Subcutaneous abdominal adipose tissue (tissue), 5 donors: ENCODE measurements at regions not wholly inside any gene's neighbourhood (a gene's known extent, or its start where the extent isn't known, plus 50 kb on each side); places are given as distances from the start of the nearest gene placed in this dataset.

Source experiments
- H3K27ac ChIP-seq: one replicate; pipeline ENCODE4 v1.7.0; 2013; ENCODE audit warnings: low read depth, mild to moderate bottlenecking, inconsistent platforms, low read length, moderate library complexity
- H3K27me3 ChIP-seq, 5 donors: one replicate each; pipeline ENCODE4 v1.7.0; 2013; ENCODE audit warnings: low read length in 5 of 5, inconsistent platforms in 1 of 5; ENCODE audit not compliant: control insufficient read depth in 5 of 5, insufficient read depth in 4 of 5
- H3K36me3 ChIP-seq, 5 donors: one replicate each; pipeline ENCODE4 v1.7.0; 2013; ENCODE audit warnings: low read length in 5 of 5; ENCODE audit not compliant: control insufficient read depth in 5 of 5, insufficient read depth in 5 of 5
- H3K4me1 ChIP-seq, 5 donors: one replicate each; pipeline ENCODE4 v1.7.0; 2013; ENCODE audit warnings: low read length in 5 of 5, mild to moderate bottlenecking in 3 of 5, moderate library complexity in 1 of 5; ENCODE audit not compliant: control insufficient read depth in 5 of 5, insufficient read depth in 5 of 5
- H3K4me3 ChIP-seq, 5 donors: one replicate each; pipeline ENCODE4 v1.7.0; 2013; ENCODE audit warnings: low read length in 5 of 5, low read depth in 1 of 5
- H3K9ac ChIP-seq, 5 donors: one replicate each; pipeline ENCODE4 v1.7.0; 2013; ENCODE audit warnings: low read length in 5 of 5, mild to moderate bottlenecking in 4 of 5, moderate library complexity in 3 of 5
- H3K9me3 ChIP-seq, 5 donors: one replicate each; pipeline ENCODE4 v1.7.0; 2013; ENCODE audit warnings: low read length in 5 of 5; ENCODE audit not compliant: control insufficient read depth in 5 of 5
- donor health status: healthy.
- donor health status: healthy.
- donor health status: healthy.
- donor health status: healthy.
- donor health status: healthy.

DNA sequence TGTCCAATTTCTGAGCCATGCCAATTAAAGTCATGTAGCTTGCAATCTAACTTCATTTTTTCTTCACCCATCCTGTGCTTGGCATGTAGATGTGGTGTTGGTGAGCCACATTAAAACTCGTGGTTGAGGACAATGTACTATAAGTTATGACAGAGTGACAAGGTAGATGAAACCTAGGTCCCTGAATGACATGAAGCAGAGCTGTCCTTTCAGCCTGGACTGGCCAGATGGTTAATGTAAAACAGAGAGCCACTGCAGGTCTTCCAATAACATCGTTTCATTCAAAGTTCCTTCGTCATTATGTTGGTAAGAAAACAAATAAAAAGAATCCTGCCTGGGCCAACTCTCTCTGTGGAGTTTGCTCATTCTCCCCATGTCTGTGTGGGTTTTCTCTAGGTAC, 856.5 kb upstream of the SEMA6A start:
- no peaks in the 10 kb centered on the region for H3K9me3 ChIP-seq
- no peak overlapping the region for H3K27ac ChIP-seq
- no peak overlapping the region for H3K4me3 ChIP-seq
- H3K4me1 ChIP-seq: no peaks in the 10 kb centered on the region
- no peaks in the 10 kb centered on the region for H3K27me3 ChIP-seq
- H3K9ac ChIP-seq: no peak overlapping the region
- H3K36me3 ChIP-seq: no peaks in the 10 kb centered on the region

DNA sequence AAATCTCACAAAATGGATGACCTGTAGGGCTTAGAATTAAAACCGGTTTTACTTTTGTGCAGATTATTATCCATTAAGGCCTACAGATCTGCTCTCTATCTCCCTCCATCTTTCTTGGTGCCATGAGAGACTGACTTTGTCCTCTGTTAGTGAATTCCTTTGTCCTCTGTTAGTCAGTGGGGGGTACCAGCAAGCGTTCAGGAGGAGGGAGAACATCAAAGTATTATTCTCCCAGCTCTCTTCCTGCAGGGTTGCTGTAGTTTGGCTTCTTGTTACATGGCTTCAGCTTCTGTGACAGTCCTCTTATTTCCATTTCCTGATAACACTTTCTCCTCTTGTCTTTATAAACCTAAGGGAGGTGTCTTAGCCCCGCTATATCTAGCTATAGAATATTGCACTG, 850.5 kb upstream of the SEMA6A start:
- Histone ChIP-seq H3K4me3 (no peak overlapping the region), H3K36me3 (no peaks in the 10 kb centered on the region), H3K27ac (no peak overlapping the region), H3K9me3 (peaks cover 0 to 5% (median 2%) of the 10 kb centered on the region in 5 donors), H3K27me3 (no peaks in the 10 kb centered on the region), H3K9ac (no peak overlapping the region), H3K4me1 (no peaks in the 10 kb centered on the region)

DNA sequence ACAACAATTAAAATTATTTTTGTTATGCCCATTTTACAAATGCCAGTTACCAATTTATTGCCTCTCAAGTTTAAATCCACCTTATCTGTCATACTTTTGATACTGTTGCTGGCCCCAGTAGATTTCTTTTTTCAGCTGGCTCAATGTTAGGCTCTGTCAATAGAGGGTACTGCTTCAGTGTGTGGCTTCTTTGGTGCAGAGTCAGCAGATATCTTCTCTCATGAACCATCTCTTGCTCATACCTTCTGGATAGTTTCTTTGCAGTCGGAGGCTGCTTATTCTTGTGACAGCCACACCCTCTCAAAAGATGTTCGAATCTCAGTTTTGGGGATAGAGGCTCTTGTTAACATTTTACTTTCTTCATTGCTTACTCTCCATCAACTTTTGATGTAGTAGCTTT, 849.9 kb upstream of the SEMA6A start:
- Histone ChIP-seq H3K27me3 (no peaks in the 10 kb centered on the region), H3K9me3 (peaks cover 0 to 5% (median 2%) of the 10 kb centered on the region in 5 donors), H3K4me3 (no peak overlapping the region), H3K36me3 (no peaks in the 10 kb centered on the region), H3K27ac (no peak overlapping the region), H3K4me1 (no peaks in the 10 kb centered on the region), H3K9ac (no peak overlapping the region)

DNA sequence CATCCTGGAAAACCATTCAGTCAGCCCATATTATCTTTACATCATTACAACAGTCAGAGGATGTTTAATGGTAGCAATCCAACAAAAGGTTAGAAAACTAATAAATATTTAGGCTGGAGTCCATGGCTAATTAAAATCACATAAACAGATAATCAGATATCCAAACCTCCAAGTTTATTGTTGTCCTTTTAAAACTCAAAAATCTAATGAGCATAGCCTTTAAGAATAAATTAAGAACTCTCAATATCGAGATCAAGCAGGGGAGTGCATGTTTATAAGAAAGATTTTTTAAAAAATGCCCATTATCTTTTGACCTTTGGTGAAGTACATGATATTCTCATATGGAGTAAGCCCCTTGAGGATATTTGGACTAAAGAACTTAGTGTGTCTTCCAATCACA, 842.9 kb upstream of the SEMA6A start:
- Histone ChIP-seq H3K4me1 (peaks cover 0 to 3% (median 0%) of the 10 kb centered on the region in 5 donors), H3K9me3 (peaks cover 0 to 5% (median 2%) of the 10 kb centered on the region in 5 donors), H3K36me3 (no peaks in the 10 kb centered on the region), H3K27me3 (no peaks in the 10 kb centered on the region), H3K9ac (no peak overlapping the region), H3K27ac (no peak overlapping the region), H3K4me3 (no peak overlapping the region)

DNA sequence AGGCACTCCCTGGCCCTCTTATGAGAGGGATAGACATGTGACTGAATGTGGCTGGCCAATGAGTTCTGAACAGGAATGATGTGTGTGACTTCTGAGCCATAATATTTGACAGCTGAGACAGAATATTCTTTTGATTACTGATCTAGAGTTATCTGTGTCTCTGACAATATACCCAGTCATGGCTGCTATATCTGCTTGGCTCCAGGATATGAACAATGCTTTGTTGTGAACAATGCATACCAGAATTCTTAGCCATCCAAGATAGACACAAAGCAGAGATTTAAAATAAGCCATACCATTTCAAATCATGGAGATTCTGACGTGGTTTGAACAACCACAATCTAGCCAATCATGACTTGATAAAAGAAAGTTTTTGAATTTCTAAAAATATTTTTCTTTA, 840.3 kb upstream of the SEMA6A start:
- Histone ChIP-seq H3K4me3 (no peak overlapping the region), H3K4me1 (peaks cover 0 to 5% (median 0%) of the 10 kb centered on the region in 5 donors), H3K9ac (no peak overlapping the region), H3K9me3 (no peaks in the 10 kb centered on the region), H3K27me3 (no peaks in the 10 kb centered on the region), H3K36me3 (no peaks in the 10 kb centered on the region), H3K27ac (no peak overlapping the region)

DNA sequence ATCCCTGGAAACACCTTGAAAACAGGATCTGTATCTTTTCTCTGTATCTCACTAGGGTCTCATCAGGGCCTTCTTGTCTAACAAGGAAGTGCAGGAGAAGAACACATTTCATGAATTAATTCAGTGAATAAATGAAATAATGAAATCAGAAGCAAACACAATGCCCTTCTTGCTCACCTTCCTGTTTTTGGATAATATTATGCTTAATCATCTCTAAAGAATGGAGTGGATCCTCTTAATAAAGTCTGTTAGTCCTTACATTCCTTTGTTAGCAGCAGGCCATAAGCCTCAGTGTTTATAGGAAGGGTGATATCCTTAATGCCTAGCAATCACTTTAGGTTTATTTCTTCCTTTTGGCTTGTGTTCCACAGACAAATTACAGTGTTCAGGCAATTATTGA, 837.1 kb upstream of the SEMA6A start:
- H3K36me3 ChIP-seq: no peaks in the 10 kb centered on the region
- no peaks in the 10 kb centered on the region for H3K27me3 ChIP-seq
- H3K4me3 ChIP-seq: no peak overlapping the region
- H3K27ac ChIP-seq: no peak overlapping the region
- no peak overlapping the region for H3K9ac ChIP-seq
- H3K4me1 ChIP-seq: peaks cover 0 to 5% (median 0%) of the 10 kb centered on the region in 5 donors
- H3K9me3 ChIP-seq: no peaks in the 10 kb centered on the region

GRCh38 chr5:117405197-117405596, 830.6 kb upstream of the SEMA6A start:
- Histone ChIP-seq H3K4me1 (no peaks in the 10 kb centered on the region), H3K36me3 (no peaks in the 10 kb centered on the region), H3K27ac (no peak overlapping the region), H3K9ac (no peak overlapping the region), H3K9me3 (no peaks in the 10 kb centered on the region), H3K27me3 (no peaks in the 10 kb centered on the region), H3K4me3 (no peak overlapping the region)

- peaks cover 0 to 5% (median 0%) of the 10 kb centered on the region in 5 donors for H3K4me1 ChIP-seq
- no peaks in the 10 kb centered on the region for H3K36me3 ChIP-seq
- H3K27me3 ChIP-seq: no peaks in the 10 kb centered on the region
- no peak overlapping the region for H3K27ac ChIP-seq
- H3K4me3 ChIP-seq: no peak overlapping the region
- no peak overlapping the region for H3K9ac ChIP-seq
- H3K9me3 ChIP-seq: peaks cover 0 to 3% (median 0%) of the 10 kb centered on the region in 5 donors
Measured at GRCh38 chr5:117394506-117395157, 820.0 kb upstream of the SEMA6A start.

DNA sequence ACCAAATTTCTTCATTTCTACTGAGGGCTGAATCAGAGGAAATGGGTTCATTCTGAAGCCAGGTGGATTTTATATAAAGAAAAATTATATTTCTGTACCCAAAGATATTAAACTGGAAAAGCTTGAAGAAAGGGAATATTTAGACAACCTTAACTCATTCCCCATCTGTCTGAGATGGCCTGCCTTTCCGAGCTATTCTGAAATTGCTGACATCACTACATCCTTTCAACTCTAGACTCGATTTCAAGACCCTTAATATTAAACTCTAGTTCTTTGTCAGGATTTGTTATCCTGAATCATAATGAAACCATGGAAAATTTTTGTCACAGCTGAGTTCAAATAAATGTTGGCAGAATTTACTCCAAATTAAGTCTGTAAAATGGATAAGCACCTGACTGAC, 818.5 kb upstream of the SEMA6A start:
- H3K4me3 ChIP-seq: no peak overlapping the region
- H3K9me3 ChIP-seq: peaks cover 0 to 3% (median 0%) of the 10 kb centered on the region in 5 donors
- H3K36me3 ChIP-seq: no peaks in the 10 kb centered on the region
- H3K27ac ChIP-seq: no peak overlapping the region
- H3K4me1 ChIP-seq: peaks cover 0 to 5% (median 0%) of the 10 kb centered on the region in 5 donors
- no peaks in the 10 kb centered on the region for H3K27me3 ChIP-seq
- H3K9ac ChIP-seq: no peak overlapping the region

- Histone ChIP-seq H3K27me3 (no peaks in the 10 kb centered on the region), H3K9ac (no peak overlapping the region), H3K4me3 (no peak overlapping the region), H3K4me1 (no peaks in the 10 kb centered on the region), H3K27ac (no peak overlapping the region), H3K36me3 (no peaks in the 10 kb centered on the region), H3K9me3 (no peaks in the 10 kb centered on the region)
Measured at GRCh38 chr5:117380316-117380715, 805.7 kb upstream of the SEMA6A start.
